Spleen (tissue), 7 donors: ENCODE measurements at regions not wholly inside any gene's neighbourhood (a gene's known extent, or its start where the extent isn't known, plus 50 kb on each side); places are given as distances from the start of the nearest gene placed in this dataset.

Experiments
- CTCF ChIP-seq, 11 experiments: fragments of 200-600 bp in 7 of 11; fragments of 450-650 bp in 4 of 11; sonication (generic) in 4 of 11; IDR thresholded peaks in 8 of 11; conservative IDR thresholded peaks in 3 of 11; 1 replicate in 7 of 11; 2 replicates in 4 of 11; pipeline versions ENCODE4 v1.4.0 to v1.8.0; 2016 to 2021; ENCODE audit warnings: antibody characterized with exemption in 11 of 11, inconsistent platforms in 4 of 11, mild to moderate bottlenecking in 1 of 11
- POLR2A ChIP-seq, 3 donors: fragments of 450-650 bp; IDR thresholded peaks; one replicate each; pipeline ENCODE4 v1.5.1; 2017; ENCODE audit warnings: antibody characterized with exemption in 3 of 3, mild to moderate bottlenecking in 1 of 3
- donor health status: DM: no; HTN: no; CAD: no; lungs with moderate emphysema.
- donor health status: DM: no; HTN: no; CAD: no.
- donor health status: DM: no; HTN: no; CAD: no.

- TF ChIP-seq CTCF (IDR thresholded peaks at IDR 0.05 in 8 of 11, conservative IDR thresholded peaks at IDR 0.05 in 3 of 11) (no peak), POLR2A (IDR thresholded peaks at IDR 0.05) (no peak)
These were observed 134.6 kb downstream of the ADSS2 start for GRCh38 chr1:244316986-244317655.
